Thymus (tissue), 11 donors: ENCODE measurements at regions not wholly inside any gene's neighbourhood (a gene's known extent, or its start where the extent isn't known, plus 50 kb on each side); places are given as distances from the start of the nearest gene placed in this dataset.
"Not testable (repeated sequence)": the region's sequence is repeated elsewhere in the genome, so short reads cannot be mapped to it uniquely, and the experiment has no call there.

ENCODE experiments used
- DNase-seq, 9 donors: peaks; one replicate each; pipeline ENCODE4 v3.0.0-alpha.2; 2013; ENCODE audit warnings: low spot score in 9 of 9, low read depth in 6 of 9, missing footprints in 1 of 9
- H3K27ac ChIP-seq, 2 donors: one replicate each; pipeline ENCODE4 v1.5.1; 2013; ENCODE audit warnings: control low read depth in 1 of 2, low read depth in 1 of 2, low read length in 1 of 2, mild to moderate bottlenecking in 1 of 2, moderate library complexity in 1 of 2
- H3K27me3 ChIP-seq, 2 donors: one replicate each; pipeline ENCODE4 v1.5.1; 2013; ENCODE audit warnings: low read length in 1 of 2; ENCODE audit not compliant: control insufficient read depth in 2 of 2, insufficient read depth in 1 of 2
- H3K36me3 ChIP-seq, 2 donors: one replicate each; pipeline ENCODE4 v1.5.1; 2013; ENCODE audit warnings: low read length in 1 of 2, mild to moderate bottlenecking in 1 of 2, moderate library complexity in 1 of 2; ENCODE audit not compliant: control insufficient read depth in 2 of 2, insufficient read depth in 2 of 2
- H3K4me1 ChIP-seq, 2 donors: one replicate each; pipeline ENCODE4 v1.5.1; 2013; ENCODE audit warnings: low read length in 2 of 2; ENCODE audit not compliant: control insufficient read depth in 2 of 2, insufficient read depth in 2 of 2
- H3K4me3 ChIP-seq, 2 donors: one replicate each; pipeline ENCODE4 v1.5.1; 2013; ENCODE audit warnings: low read length in 2 of 2, control low read depth in 1 of 2, mild to moderate bottlenecking in 1 of 2
- H3K9me3 ChIP-seq, 2 donors: one replicate each; pipeline ENCODE4 v1.5.1; 2013; ENCODE audit warnings: low read length in 1 of 2, mild to moderate bottlenecking in 1 of 2; ENCODE audit not compliant: control insufficient read depth in 2 of 2, insufficient read depth in 1 of 2
- WGBS: extraction: QIAGEN DNeasy Blood & Tissue Kit; methylation state at CpG from one replicate; pipeline ENCODE4 v1.1.7; 2013; 5-methylcytosine and 5-hydroxymethylcytosine counted together
- donor health status: healthy.

GRCh38 chr14:44404036-44404435, 103.0 kb downstream of the FSCB start:
- Histone ChIP-seq H3K27me3 (no peaks in the 10 kb centered on the region), H3K27ac (no peak overlapping the region), H3K4me3 (no peak overlapping the region), H3K4me1 (no peaks in the 10 kb centered on the region), H3K9me3 (no peaks in the 10 kb centered on the region), H3K36me3 (no peaks in the 10 kb centered on the region)
- peak in 1 of 9 donors; percentile 14 for DNase-seq
- 86% methylated on average over 1 of the region's 1 CpG for WGBS

- no peaks in the 10 kb centered on the region for H3K4me1 ChIP-seq
- WGBS, result 84% methylated on average over 3 of the region's 3 CpGs
- no peaks in the 10 kb centered on the region for H3K27me3 ChIP-seq
- no peaks in the 10 kb centered on the region for H3K36me3 ChIP-seq
- no peaks in the 10 kb centered on the region for H3K9me3 ChIP-seq
- H3K27ac ChIP-seq, result no peak overlapping the region
- no peak for DNase-seq
- no peak overlapping the region for H3K4me3 ChIP-seq
Measured at GRCh38 chr14:44403193-44403592, 103.9 kb downstream of the FSCB start.

DNA sequence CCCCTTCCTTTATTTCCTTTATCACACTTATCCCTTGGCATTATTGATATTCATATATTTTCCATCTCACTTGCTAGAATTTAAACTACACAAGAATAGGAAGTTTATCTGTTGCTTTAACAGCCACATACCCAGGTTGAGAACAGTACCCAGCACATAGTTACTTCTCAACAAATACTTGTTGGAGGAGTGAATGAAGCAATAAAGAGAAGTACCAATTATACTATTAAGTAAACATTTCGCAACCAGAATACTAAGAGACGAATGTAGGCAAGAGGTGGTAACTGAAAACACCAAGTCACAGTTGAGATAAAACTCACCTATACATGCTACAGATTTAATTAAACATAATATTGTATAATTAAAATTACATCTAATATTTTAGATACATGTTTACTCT, 110.9 kb downstream of the FSCB start:
- Histone ChIP-seq H3K36me3 (no peaks in the 10 kb centered on the region), H3K4me1 (no peaks in the 10 kb centered on the region), H3K4me3 (no peak overlapping the region), H3K27ac (no peak overlapping the region), H3K27me3 (no peaks in the 10 kb centered on the region), H3K9me3 (no peaks in the 10 kb centered on the region)
- WGBS, result 94% methylated on average over 2 of the region's 2 CpGs
- no peak for DNase-seq

DNA sequence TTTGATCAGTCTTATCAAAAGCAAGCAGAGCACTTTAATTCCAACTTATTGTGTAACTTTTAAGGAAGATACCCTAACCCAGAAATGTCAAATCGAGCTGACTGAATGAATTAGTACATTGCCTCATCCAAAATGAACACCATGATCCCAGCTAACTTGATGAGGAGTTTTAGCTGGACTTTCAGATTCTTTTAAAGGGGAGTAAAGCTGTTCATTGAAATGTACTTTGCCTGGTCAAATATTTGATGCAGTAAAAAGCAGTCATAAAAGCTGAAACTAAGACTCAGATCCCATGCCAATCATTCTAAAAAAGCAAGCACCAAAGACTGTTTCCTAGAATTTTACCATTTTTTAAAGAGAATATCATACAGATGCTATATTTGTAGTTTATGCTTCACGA, 114.1 kb downstream of the FSCB start:
- no peak for DNase-seq

GRCh38 chr14:44388306-44388705, 118.8 kb downstream of the FSCB start:
- H3K27ac ChIP-seq, result no peak overlapping the region
- H3K4me1 ChIP-seq, result no peaks in the 10 kb centered on the region
- no peaks in the 10 kb centered on the region for H3K36me3 ChIP-seq

More for the DNA sequence above, 114.1 kb downstream of the FSCB start:
- H3K36me3 ChIP-seq, result no peaks in the 10 kb centered on the region
- H3K27me3 ChIP-seq, result no peaks in the 10 kb centered on the region
- no peaks in the 10 kb centered on the region for H3K9me3 ChIP-seq
- 71% methylated on average over 2 of the region's 2 CpGs for WGBS
- no peaks in the 10 kb centered on the region for H3K4me1 ChIP-seq
- H3K27ac ChIP-seq, result no peak overlapping the region
- no peak overlapping the region for H3K4me3 ChIP-seq

GRCh38 chr14:44385906-44386305, 121.2 kb downstream of the FSCB start:
- Histone ChIP-seq H3K4me1 (no peaks in the 10 kb centered on the region), H3K9me3 (peaks cover 0 to 15% of the 10 kb centered on the region in 2 donors), H3K4me3 (no peak overlapping the region), H3K27me3 (no peaks in the 10 kb centered on the region), H3K27ac (no peak overlapping the region), H3K36me3 (no peaks in the 10 kb centered on the region)
- DNase-seq, result no peak
- WGBS, result 88% methylated on average over 6 of the region's 6 CpGs

More at GRCh38 chr14:44388306-44388705, 118.8 kb downstream of the FSCB start:
- no peak for DNase-seq
- H3K27me3 ChIP-seq, result no peaks in the 10 kb centered on the region
- H3K4me3 ChIP-seq, result no peak overlapping the region
- H3K9me3 ChIP-seq, result peaks cover 0 to 15% of the 10 kb centered on the region in 2 donors

DNA sequence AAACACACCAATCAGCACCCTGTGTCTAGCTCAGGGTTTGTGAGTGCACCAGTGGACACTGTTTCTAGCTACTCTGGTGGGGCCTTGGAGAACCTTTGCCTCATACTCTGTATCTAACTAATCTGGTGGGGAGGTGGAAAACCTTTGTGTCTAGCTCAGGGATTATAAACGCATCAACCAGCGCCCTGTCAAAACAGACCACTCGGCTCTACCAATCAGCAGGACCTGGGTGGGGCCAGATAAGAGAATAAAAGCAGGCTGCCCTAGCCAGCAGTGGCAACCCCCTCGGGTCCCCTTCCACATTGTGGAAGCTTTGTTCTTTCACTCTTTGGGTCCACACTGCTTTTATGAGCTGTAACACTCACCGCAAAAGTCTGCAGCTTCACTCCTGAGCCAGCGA, 121.8 kb downstream of the FSCB start:
- H3K4me1 ChIP-seq, H3K36me3 ChIP-seq, H3K27me3 ChIP-seq, DNase-seq, H3K4me3 ChIP-seq, H3K27ac ChIP-seq: not testable (repeated sequence)
- H3K9me3 ChIP-seq, result peaks cover 0 to 15% of the 10 kb centered on the region in 2 donors
- 95% methylated on average over 6 of the region's 6 CpGs for WGBS

- 95% methylated on average over 38 of the region's 38 CpGs for WGBS
- not testable (repeated sequence) for H3K4me3 ChIP-seq
Measured at GRCh38 chr14:44384601-44385293, 122.3 kb downstream of the FSCB start.

DNA sequence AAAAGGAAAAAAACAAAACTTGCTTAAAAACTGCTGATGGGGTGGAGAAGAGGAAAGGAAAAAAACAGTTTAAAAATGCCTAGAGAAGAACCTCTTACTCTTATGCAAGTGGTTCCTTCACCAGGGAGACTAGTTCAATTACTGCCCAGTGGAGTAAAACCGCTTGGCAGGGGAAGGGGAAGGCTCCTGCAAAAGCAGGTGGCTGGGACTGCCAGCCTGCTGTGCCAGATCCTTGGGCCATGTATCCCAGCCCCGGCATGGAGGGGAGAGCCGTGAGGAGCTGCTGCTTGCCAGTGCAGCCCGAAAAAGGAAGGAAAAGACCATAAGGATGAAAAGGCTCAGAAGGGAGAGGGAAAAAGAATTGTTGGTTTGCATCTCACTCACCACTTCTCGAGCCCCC, 123.0 kb downstream of the FSCB start:
- Histone ChIP-seq H3K4me1 (no peaks in the 10 kb centered on the region), H3K27me3 (no peaks in the 10 kb centered on the region), H3K4me3 (no peak overlapping the region), H3K9me3 (peaks cover 0 to 15% of the 10 kb centered on the region in 2 donors), H3K36me3 (no peaks in the 10 kb centered on the region), H3K27ac (no peak overlapping the region)
- 90% methylated on average over 5 of the region's 5 CpGs for WGBS
- DNase-seq, result no peak

More at GRCh38 chr14:44384601-44385293, 122.3 kb downstream of the FSCB start:
- not testable (repeated sequence) for DNase-seq, H3K27me3 ChIP-seq, H3K4me1 ChIP-seq, H3K36me3 ChIP-seq, H3K27ac ChIP-seq
- peaks cover 0 to 15% of the 10 kb centered on the region in 2 donors for H3K9me3 ChIP-seq
